D721Med (cell line): ENCODE measurements at regions not wholly inside any gene's neighbourhood (a gene's known extent, or its start where the extent isn't known, plus 50 kb on each side); places are given as distances from the start of the nearest gene placed in this dataset.

Experiments
- DNase-seq: peaks from one replicate; pipeline ENCODE4 v3.0.0; 2011; ENCODE audit warnings: low spot score; ENCODE audit not compliant: insufficient read length
- FAIRE-seq: peaks from 2 replicates; lab custom pipeline; 2011; peaks lifted over from hg19 to GRCh38; lab: Jason Lieb, UNC
- TF ChIP-seq, protein P1 (sequence below): IDR thresholded peaks from 2 replicates; pipeline ENCODE4 v1.5.1; 2012; ENCODE audit warnings: mild to moderate bottlenecking, control low read depth; ENCODE audit not compliant: insufficient read depth; ENCODE audit errors: missing control alignments

DNA sequence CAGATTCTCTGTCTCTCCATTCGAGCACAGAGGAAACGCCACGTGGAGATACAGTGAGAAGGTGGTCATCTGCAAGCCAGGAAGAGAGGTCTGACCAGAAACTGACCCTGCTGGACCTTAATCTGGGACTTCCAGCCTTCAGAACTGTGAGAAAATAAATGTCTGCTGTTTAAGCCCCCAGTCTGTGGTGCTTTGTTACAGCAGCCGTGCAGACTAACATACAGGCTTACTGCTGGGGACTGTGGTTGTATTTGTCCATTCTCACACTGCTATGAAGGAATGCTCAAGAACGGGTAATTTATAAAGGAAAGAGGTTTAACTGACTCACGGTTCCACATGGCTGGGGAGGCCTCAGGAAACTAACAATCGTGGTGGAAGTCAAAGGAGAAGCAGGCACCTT lies 432.7 kb downstream of the IRS1 start:
- no peak for DNase-seq
- FAIRE-seq = no peak
- TF ChIP-seq, protein P1, sequence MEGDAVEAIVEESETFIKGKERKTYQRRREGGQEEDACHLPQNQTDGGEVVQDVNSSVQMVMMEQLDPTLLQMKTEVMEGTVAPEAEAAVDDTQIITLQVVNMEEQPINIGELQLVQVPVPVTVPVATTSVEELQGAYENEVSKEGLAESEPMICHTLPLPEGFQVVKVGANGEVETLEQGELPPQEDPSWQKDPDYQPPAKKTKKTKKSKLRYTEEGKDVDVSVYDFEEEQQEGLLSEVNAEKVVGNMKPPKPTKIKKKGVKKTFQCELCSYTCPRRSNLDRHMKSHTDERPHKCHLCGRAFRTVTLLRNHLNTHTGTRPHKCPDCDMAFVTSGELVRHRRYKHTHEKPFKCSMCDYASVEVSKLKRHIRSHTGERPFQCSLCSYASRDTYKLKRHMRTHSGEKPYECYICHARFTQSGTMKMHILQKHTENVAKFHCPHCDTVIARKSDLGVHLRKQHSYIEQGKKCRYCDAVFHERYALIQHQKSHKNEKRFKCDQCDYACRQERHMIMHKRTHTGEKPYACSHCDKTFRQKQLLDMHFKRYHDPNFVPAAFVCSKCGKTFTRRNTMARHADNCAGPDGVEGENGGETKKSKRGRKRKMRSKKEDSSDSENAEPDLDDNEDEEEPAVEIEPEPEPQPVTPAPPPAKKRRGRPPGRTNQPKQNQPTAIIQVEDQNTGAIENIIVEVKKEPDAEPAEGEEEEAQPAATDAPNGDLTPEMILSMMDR = no peak

DNA sequence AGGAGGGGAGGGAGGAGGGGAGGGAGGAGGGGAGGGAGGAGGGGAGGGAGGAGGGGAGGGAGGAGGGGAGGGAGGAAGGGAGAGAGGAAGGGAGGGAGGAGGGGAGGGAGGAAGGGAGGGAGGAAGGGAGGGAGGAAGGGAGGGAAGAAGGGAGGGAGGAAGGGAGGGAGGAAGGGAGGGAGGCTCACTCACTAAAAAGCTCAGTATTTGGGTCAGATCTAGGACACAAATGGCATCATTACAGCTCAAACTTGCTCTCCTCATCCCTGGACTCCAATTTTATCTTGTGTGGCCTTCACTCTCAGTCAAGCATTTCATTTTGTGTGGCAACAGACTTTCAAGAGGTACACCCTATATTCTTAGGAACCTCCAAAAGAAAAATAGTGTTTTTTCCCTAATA lies 435.4 kb downstream of the IRS1 start:
- TF ChIP-seq, protein P1 = no peak
- FAIRE-seq (no peak), DNase-seq (no peak)

DNA sequence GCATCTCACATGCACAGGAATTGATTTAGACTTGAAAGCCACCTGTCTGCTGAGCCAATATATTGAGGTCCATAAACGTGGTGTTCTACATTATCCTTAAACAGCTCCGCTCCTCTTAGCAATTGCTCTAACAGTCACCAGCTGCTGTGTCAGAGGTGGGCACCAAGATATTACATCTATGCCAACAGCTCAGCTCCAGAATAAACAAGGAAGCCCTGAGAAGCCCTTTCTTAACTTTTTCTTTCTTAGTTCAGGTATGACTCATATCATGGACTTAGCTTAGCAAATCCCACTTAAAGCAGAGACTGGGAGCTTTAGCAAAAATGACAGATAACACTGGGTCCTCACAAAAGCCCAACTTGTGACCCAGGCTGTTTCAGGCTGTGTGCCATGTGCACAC lies 436.6 kb downstream of the IRS1 start:
- DNase-seq = no peak
- TF ChIP-seq, protein P1 = no peak
- no peak for FAIRE-seq

DNA sequence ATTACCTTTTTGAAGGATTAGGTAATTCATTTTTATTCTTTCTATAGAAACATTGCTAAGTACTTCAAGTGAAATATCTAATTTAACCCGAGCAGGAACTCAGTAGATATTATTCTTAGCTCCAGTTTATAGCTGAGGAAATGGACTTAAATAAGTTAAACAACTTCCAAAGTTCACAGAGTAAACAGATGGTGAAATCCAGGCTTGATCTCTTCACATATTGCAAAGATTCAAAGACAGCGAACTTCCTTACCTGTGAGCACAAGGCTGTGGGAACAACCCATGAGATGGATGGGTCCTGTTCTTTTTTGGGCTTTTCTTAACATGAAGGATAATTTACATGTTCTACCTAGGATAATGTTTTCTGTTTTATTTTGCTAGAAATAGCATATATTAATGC lies 439.0 kb downstream of the IRS1 start:
- no peak for DNase-seq
- TF ChIP-seq, protein P1 = no peak
- FAIRE-seq = no peak

DNA sequence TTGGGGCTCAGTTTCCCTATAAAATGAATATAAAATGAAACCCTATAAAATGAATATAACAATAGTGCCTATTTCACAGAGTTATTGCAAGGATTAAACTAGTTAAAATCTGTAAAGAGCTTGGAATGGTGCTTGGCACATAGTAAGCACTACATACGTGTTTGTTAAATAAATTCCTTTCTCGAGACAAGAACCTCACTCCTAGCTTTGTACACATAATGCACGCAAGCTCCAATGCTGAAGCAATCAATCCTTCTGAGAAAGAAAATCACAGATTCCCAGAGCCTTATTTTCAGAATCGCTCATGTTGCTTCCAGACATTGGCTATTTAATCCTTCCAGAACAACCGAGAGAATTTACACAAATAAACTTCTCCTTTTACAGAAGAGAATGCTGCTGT lies 440.9 kb downstream of the IRS1 start:
- DNase-seq = no peak
- FAIRE-seq = no peak
- TF ChIP-seq, protein P1 = no peak

DNA sequence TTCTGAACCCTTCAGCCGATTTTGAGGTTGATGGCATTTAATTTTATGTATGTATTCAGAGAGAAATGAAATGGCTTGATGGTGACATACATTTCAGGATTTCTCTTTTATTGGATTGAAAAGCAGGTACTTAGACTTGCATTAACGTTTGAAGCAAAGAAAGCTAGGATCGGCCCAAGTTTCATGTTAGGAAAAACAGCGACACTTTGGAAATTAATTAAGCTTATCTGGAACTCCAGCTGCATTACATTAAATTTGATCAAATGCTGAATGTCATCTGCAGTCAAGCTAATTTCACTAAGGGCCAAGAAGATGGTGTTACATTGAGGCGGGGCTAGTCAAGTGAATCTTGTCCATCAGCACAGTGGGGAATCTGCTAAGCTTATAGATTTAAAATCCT lies 441.8 kb downstream of the IRS1 start:
- TF ChIP-seq, protein P1 = no peak
- DNase-seq (no peak), FAIRE-seq (no peak)

DNA sequence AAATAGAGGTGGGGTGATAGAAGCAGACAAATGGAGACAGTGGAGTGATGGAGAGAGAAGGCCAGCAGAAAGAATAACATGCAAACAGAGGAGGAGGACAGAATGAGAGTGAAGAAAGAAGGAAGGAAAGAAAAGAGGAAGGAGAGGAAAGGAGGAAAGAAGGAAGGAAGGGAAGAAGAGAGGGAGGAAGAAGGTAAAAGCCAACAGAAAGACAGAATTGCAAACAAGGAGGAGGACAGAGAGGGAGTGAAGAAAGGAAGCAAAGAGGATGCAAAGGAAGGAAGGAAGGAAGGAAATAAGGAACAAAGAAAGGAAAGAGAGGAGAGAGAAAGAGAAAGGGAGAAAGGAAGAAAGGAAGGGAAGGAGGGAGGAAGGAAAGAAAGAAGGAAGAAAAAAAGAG lies 444.0 kb downstream of the IRS1 start:
- FAIRE-seq (no peak), DNase-seq (no peak)
- TF ChIP-seq, protein P1 = no peak
